ENCODE measurements at regions not wholly inside any gene's neighbourhood (a gene's known extent, or its start where the extent isn't known, plus 50 kb on each side); places are given as distances from the start of the nearest gene placed in this dataset.

DNA sequence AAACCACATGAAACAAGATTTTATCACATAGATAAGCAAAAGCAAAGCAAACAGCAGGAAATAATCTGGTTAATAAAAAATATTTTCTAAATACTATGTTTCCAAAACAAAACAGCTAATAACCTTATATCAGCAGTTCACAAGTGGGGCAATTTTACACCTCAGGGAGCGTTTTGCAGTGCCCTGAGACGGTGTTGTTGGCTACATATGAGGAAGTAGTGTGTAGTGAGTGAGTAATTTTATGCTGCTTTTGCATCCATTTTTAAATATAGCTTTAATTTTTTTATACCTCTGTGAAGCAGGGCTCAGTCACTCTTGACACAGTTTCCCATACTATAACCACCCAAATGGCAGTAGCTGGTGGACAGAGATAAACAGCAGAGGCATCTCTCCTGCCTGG is 438.5 kb upstream of the B3GAT1 start:
- TF ChIP-seq, protein P1, sequence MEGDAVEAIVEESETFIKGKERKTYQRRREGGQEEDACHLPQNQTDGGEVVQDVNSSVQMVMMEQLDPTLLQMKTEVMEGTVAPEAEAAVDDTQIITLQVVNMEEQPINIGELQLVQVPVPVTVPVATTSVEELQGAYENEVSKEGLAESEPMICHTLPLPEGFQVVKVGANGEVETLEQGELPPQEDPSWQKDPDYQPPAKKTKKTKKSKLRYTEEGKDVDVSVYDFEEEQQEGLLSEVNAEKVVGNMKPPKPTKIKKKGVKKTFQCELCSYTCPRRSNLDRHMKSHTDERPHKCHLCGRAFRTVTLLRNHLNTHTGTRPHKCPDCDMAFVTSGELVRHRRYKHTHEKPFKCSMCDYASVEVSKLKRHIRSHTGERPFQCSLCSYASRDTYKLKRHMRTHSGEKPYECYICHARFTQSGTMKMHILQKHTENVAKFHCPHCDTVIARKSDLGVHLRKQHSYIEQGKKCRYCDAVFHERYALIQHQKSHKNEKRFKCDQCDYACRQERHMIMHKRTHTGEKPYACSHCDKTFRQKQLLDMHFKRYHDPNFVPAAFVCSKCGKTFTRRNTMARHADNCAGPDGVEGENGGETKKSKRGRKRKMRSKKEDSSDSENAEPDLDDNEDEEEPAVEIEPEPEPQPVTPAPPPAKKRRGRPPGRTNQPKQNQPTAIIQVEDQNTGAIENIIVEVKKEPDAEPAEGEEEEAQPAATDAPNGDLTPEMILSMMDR (IDR thresholded peaks at IDR 0.05): no peak
- no peak for TF ChIP-seq EZH2 (IDR thresholded peaks at IDR 0.05; ENCODE audit: borderline replicate concordance, insufficient read depth, low read depth, low read length, poor library complexity, severe bottlenecking)
